ENCODE measurements at regions not wholly inside any gene's neighbourhood (a gene's known extent, or its start where the extent isn't known, plus 50 kb on each side); places are given as distances from the start of the nearest gene placed in this dataset.

GRCh38 chr11:81853791-81854190, 879.9 kb downstream of the FAM181B start:
- TF ChIP-seq CTCF (IDR thresholded peaks at IDR 0.05; ENCODE audit: extremely low read depth in 1 of 2, insufficient read depth in 1 of 2, low read depth in 1 of 2, low read length in 2 of 2) (no peak), POLR2A (IDR thresholded peaks at IDR 0.05; ENCODE audit: low read depth, low read length) (no peak), GATA2 (IDR thresholded peaks at IDR 0.05; ENCODE audit: insufficient read depth, insufficient read length, low read depth, low read length) (no peak), EZH2 (IDR thresholded peaks at IDR 0.05; ENCODE audit: borderline replicate concordance, low read depth, low read length, severe bottlenecking) (no peak), POLR2AphosphoS5 (IDR thresholded peaks at IDR 0.05; ENCODE audit: insufficient read depth, low read depth, low read length) (no peak), MAX (IDR thresholded peaks at IDR 0.05; ENCODE audit: insufficient read depth, insufficient read length) (no peak)
